Neural cell (in vitro differentiated cells): ENCODE measurements at regions not wholly inside any gene's neighbourhood (a gene's known extent, or its start where the extent isn't known, plus 50 kb on each side); places are given as distances from the start of the nearest gene placed in this dataset.

Experiments used
- CTCF ChIP-seq: fragments of 450-650 bp; IDR thresholded peaks from 2 replicates; pipeline ENCODE4 v1.5.1; 2014; ENCODE audit warnings: antibody characterized with exemption, mild to moderate bottlenecking, moderate library complexity; ENCODE audit not compliant: poor library complexity, severe bottlenecking
- MXI1 ChIP-seq: fragments of 450-650 bp; conservative IDR thresholded peaks from 2 replicates; pipeline ENCODE4 v1.6.1; 2014; ENCODE audit warnings: antibody characterized with exemption, mild to moderate bottlenecking; ENCODE audit not compliant: poor library complexity, severe bottlenecking
- POLR2AphosphoS5 ChIP-seq: IDR thresholded peaks from 2 replicates; pipeline ENCODE4 v1.6.1; 2012
- REST ChIP-seq: IDR thresholded peaks from 2 replicates; pipeline ENCODE4 v1.6.1; 2012; ENCODE audit warnings: borderline replicate concordance
- SMC3 ChIP-seq: fragments of 450-650 bp; conservative IDR thresholded peaks from 2 replicates; pipeline ENCODE4 v1.6.1; 2014; ENCODE audit warnings: antibody characterized with exemption, mild to moderate bottlenecking, moderate library complexity; ENCODE audit not compliant: poor library complexity

- TF ChIP-seq CTCF (no peak), MXI1 (no peak), POLR2AphosphoS5 (no peak), SMC3 (no peak), REST (no peak)
These were observed 81.2 kb upstream of the SPTLC1 start for GRCh38 chr9:92196400-92196799.
